ENCODE measurements at regions not wholly inside any gene's neighbourhood (a gene's known extent, or its start where the extent isn't known, plus 50 kb on each side); places are given as distances from the start of the nearest gene placed in this dataset.

DNA sequence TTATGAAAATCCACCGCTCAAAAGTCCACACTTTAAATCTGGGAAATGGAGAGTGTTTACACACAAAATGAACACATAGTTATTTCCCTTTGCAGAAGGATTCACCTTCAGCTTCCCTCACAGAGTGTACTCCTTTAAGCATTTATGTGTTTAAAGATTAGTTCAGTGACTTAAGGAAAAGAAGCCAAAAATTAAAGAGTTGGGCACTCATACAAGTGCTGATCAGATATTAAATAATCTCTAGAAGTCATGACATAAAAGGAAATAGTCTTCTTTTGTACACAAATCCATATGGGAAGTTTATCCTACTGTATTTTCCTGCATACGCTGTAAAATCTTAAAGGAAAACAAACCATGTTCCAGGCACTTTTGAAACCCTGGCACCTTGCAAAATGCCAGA lies 174.2 kb downstream of the LNPK start:
- no peak for DNase-seq (ENCODE audit: low spot score)
- WGBS: 66% methylated on average over 2 of the region's 2 CpGs

More for the DNA sequence above, 174.2 kb downstream of the LNPK start:
- H3K4me3 ChIP-seq (ENCODE audit: low read depth in 1 of 3, low read length in 3 of 3): no peak overlapping the region
- H3K4me1 ChIP-seq (ENCODE audit: control insufficient read depth in 4 of 4, insufficient read depth in 4 of 4, low read length in 3 of 4): no peaks in the 10 kb centered on the region
- no peaks in the 10 kb centered on the region for H3K9me3 ChIP-seq (ENCODE audit: control insufficient read depth in 4 of 4, low read length in 3 of 4)
- H3K27me3 ChIP-seq (ENCODE audit: control insufficient read depth in 4 of 4, insufficient read depth in 4 of 4, low read length in 3 of 4): no peaks in the 10 kb centered on the region
- H3K27ac ChIP-seq (ENCODE audit: low read depth in 1 of 2, low read length in 2 of 2): no peak overlapping the region
- H3K9ac ChIP-seq (ENCODE audit: low read depth in 1 of 2, low read length in 2 of 2): no peak overlapping the region
- TF ChIP-seq HNF4G (IDR thresholded peaks at IDR 0.05): no peak
- TF ChIP-seq MAX (IDR thresholded peaks at IDR 0.05): no peak
- TF ChIP-seq SP1 (IDR thresholded peaks at IDR 0.05): no peak
- TF ChIP-seq JUND (IDR thresholded peaks at IDR 0.05): no peak
- TF ChIP-seq, protein P1, sequence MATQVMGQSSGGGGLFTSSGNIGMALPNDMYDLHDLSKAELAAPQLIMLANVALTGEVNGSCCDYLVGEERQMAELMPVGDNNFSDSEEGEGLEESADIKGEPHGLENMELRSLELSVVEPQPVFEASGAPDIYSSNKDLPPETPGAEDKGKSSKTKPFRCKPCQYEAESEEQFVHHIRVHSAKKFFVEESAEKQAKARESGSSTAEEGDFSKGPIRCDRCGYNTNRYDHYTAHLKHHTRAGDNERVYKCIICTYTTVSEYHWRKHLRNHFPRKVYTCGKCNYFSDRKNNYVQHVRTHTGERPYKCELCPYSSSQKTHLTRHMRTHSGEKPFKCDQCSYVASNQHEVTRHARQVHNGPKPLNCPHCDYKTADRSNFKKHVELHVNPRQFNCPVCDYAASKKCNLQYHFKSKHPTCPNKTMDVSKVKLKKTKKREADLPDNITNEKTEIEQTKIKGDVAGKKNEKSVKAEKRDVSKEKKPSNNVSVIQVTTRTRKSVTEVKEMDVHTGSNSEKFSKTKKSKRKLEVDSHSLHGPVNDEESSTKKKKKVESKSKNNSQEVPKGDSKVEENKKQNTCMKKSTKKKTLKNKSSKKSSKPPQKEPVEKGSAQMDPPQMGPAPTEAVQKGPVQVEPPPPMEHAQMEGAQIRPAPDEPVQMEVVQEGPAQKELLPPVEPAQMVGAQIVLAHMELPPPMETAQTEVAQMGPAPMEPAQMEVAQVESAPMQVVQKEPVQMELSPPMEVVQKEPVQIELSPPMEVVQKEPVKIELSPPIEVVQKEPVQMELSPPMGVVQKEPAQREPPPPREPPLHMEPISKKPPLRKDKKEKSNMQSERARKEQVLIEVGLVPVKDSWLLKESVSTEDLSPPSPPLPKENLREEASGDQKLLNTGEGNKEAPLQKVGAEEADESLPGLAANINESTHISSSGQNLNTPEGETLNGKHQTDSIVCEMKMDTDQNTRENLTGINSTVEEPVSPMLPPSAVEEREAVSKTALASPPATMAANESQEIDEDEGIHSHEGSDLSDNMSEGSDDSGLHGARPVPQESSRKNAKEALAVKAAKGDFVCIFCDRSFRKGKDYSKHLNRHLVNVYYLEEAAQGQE (IDR thresholded peaks at IDR 0.05): no peak
- TF ChIP-seq EGR1 (IDR thresholded peaks at IDR 0.05; ENCODE audit: low read depth in 2 of 2): no peak
- TF ChIP-seq YY1 (IDR thresholded peaks at IDR 0.05): no peak
- no peak for TF ChIP-seq FOXA1 (IDR thresholded peaks at IDR 0.05)
- TF ChIP-seq, protein P2, sequence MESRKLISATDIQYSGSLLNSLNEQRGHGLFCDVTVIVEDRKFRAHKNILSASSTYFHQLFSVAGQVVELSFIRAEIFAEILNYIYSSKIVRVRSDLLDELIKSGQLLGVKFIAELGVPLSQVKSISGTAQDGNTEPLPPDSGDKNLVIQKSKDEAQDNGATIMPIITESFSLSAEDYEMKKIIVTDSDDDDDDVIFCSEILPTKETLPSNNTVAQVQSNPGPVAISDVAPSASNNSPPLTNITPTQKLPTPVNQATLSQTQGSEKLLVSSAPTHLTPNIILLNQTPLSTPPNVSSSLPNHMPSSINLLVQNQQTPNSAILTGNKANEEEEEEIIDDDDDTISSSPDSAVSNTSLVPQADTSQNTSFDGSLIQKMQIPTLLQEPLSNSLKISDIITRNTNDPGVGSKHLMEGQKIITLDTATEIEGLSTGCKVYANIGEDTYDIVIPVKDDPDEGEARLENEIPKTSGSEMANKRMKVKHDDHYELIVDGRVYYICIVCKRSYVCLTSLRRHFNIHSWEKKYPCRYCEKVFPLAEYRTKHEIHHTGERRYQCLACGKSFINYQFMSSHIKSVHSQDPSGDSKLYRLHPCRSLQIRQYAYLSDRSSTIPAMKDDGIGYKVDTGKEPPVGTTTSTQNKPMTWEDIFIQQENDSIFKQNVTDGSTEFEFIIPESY (IDR thresholded peaks at IDR 0.05): no peak
- no peak for TF ChIP-seq ATF3 (IDR thresholded peaks at IDR 0.05)
- TF ChIP-seq GABPA (IDR thresholded peaks at IDR 0.05 in 1 of 2, conservative IDR thresholded peaks at IDR 0.05 in 1 of 2): no peak
- no peak for TF ChIP-seq HNF4A (conservative IDR thresholded peaks at IDR 0.05)
- TF ChIP-seq CTCF (IDR thresholded peaks at IDR 0.05; ENCODE audit: low read depth, low read length, missing input control): no peak
- TF ChIP-seq TAF1 (conservative IDR thresholded peaks at IDR 0.05): no peak
- no peak for TF ChIP-seq NR2F2 (IDR thresholded peaks at IDR 0.05)
- TF ChIP-seq FOXA2 (IDR thresholded peaks at IDR 0.05): no peak
- no peak for TF ChIP-seq RXRA (IDR thresholded peaks at IDR 0.05)
- no peaks in the 10 kb centered on the region for H3K36me3 ChIP-seq (ENCODE audit: control insufficient read depth in 4 of 4, insufficient read depth in 3 of 4, low read depth in 1 of 4, low read length in 3 of 4)
